Smooth muscle cell (in vitro differentiated cells): ENCODE measurements at regions not wholly inside any gene's neighbourhood (a gene's known extent, or its start where the extent isn't known, plus 50 kb on each side); places are given as distances from the start of the nearest gene placed in this dataset.

ENCODE experiments used
- DNase-seq: peaks from one replicate; lab custom pipeline; 2025; ENCODE audit not compliant: unreplicated experiment; lab: John Stamatoyannopoulos, UW
- H2AFZ ChIP-seq: fragments of 200-600 bp; sonication (generic); 2 replicates; pipeline ENCODE4 v1.6.0; 2016; ENCODE audit warnings: antibody characterized with exemption, low read depth, mild to moderate bottlenecking
- H3F3A ChIP-seq: fragments of 200-600 bp; sonication (generic); 2 replicates; pipeline ENCODE4 v1.6.0; 2017; ENCODE audit warnings: antibody characterized with exemption, low read depth
- H3K27ac ChIP-seq: fragments of 200-600 bp; sonication (generic); 2 replicates; pipeline ENCODE4 v1.5.1; 2016; ENCODE audit warnings: low read depth, mild to moderate bottlenecking
- H3K27me3 ChIP-seq: fragments of 200-600 bp; sonication (generic); 2 replicates; pipeline ENCODE4 v1.6.1; 2016; ENCODE audit warnings: low read depth, mild to moderate bottlenecking
- H3K36me3 ChIP-seq: fragments of 200-600 bp; sonication (generic); 2 replicates; pipeline ENCODE4 v1.5.1; 2016; ENCODE audit warnings: low read depth
- H3K4me1 ChIP-seq: fragments of 200-600 bp; sonication (generic); 2 replicates; pipeline ENCODE4 v1.5.1; 2016; ENCODE audit warnings: low read depth
- H3K4me2 ChIP-seq: fragments of 200-600 bp; sonication (generic); 2 replicates; pipeline ENCODE4 v1.6.0; 2016; ENCODE audit warnings: mild to moderate bottlenecking
- H3K4me3 ChIP-seq: fragments of 200-600 bp; sonication (generic); 2 replicates; pipeline ENCODE4 v1.5.1; 2016; ENCODE audit warnings: mild to moderate bottlenecking
- H3K79me2 ChIP-seq: fragments of 200-600 bp; sonication (generic); 2 replicates; pipeline ENCODE4 v1.6.0; 2016; ENCODE audit warnings: low read depth, mild to moderate bottlenecking
- H3K9ac ChIP-seq: fragments of 200-600 bp; sonication (generic); 2 replicates; pipeline ENCODE4 v1.6.0; 2016; ENCODE audit warnings: low read depth
- H3K9me3 ChIP-seq: fragments of 200-600 bp; sonication (generic); replicated peaks from 2 replicates; pipeline ENCODE4 v1.5.1; 2016; ENCODE audit warnings: low read depth
- H4K20me1 ChIP-seq: fragments of 200-600 bp; sonication (generic); 2 replicates; pipeline ENCODE4 v1.6.0; 2016; ENCODE audit warnings: low read depth
- CTCF ChIP-seq: fragments of 200-600 bp; sonication (generic); IDR thresholded peaks from 2 replicates; pipeline ENCODE4 v1.5.1; 2017; ENCODE audit warnings: borderline replicate concordance, mild to moderate bottlenecking, antibody characterized with exemption; ENCODE audit not compliant: insufficient read depth, poor library complexity, severe bottlenecking
- WGBS: methylation state at CpG from one replicate; pipeline ENCODE4 v1.1.7; 2016; ENCODE audit warnings: low lambda C conversion rate; 5-methylcytosine and 5-hydroxymethylcytosine counted together

DNA sequence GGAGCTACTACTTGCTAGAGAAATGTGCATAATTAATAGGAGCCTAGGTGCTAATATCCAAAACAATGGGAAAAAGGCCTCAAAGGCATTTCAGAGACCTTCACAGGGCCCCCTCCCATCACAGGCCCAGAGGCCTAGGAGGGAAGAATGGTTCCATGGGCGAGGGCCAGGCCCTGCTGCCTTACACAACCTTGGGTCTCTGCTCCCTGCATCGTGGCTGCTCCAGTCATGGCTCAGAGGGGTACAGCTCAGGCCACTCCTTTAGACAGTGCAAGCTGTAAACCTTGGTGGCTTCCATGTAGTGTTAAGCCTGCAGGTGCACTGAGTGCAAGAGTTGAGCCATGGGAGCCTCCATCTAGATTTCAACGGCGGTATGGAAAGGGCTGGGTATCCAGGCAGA lies 429.2 kb downstream of the FIGN start:
- no peak overlapping the region for H3K9ac ChIP-seq
- H3K4me1 ChIP-seq, result no peaks in the 10 kb centered on the region
- no peak for DNase-seq
- no peak for TF ChIP-seq CTCF
- H3K27me3 ChIP-seq, result no peaks in the 10 kb centered on the region
- no peak overlapping the region for H3K4me2 ChIP-seq
- 92% methylated on average over 4 of the region's 4 CpGs for WGBS
- no peak overlapping the region for H3K4me3 ChIP-seq
- H3K79me2 ChIP-seq, result no peaks in the 10 kb centered on the region
- H2AFZ ChIP-seq, result no peak overlapping the region
- no peaks in the 10 kb centered on the region for H4K20me1 ChIP-seq
- H3K36me3 ChIP-seq, result no peaks in the 10 kb centered on the region
- no peaks in the 10 kb centered on the region for H3F3A ChIP-seq
- H3K27ac ChIP-seq, result no peak overlapping the region
- no peaks in the 10 kb centered on the region for H3K9me3 ChIP-seq

- TF ChIP-seq CTCF, result no peak
- no peaks in the 10 kb centered on the region for H3K9me3 ChIP-seq
- H3K27ac ChIP-seq, result no peak overlapping the region
- DNase-seq, result no peak
- no peaks in the 10 kb centered on the region for H3K79me2 ChIP-seq
- no peak overlapping the region for H3K4me3 ChIP-seq
- no peaks in the 10 kb centered on the region for H3F3A ChIP-seq
- WGBS, result 100% methylated on average over 1 of the region's 1 CpG
- H2AFZ ChIP-seq, result no peak overlapping the region
- no peak overlapping the region for H3K9ac ChIP-seq
- no peaks in the 10 kb centered on the region for H3K4me1 ChIP-seq
- no peaks in the 10 kb centered on the region for H3K27me3 ChIP-seq
- no peak overlapping the region for H3K4me2 ChIP-seq
- H3K36me3 ChIP-seq, result no peaks in the 10 kb centered on the region
- H4K20me1 ChIP-seq, result no peaks in the 10 kb centered on the region
Observed at GRCh38 chr2:163302141-163302540, 433.7 kb downstream of the FIGN start.

DNA sequence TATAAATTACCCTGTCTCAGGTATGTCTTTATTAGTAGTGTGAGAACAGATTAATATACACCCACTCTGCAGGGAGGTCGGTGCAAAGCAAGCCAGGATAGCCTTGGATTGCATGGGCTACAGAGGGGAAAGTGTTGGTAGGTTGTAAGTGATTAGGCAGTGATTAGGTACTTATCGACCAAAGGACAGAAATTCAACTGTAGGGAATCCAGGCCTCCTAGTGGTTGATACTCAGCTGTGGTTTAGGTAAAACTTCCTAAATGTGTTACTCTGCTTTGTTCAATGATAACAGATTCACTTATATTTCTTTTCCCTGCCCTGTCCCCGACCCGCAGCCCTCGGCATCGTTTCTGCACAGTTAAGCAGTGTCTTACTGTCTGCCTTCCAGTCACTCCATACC lies 444.0 kb downstream of the FIGN start:
- no peak for TF ChIP-seq CTCF
- Histone ChIP-seq H3K36me3 (no peaks in the 10 kb centered on the region), H3K27me3 (no peaks in the 10 kb centered on the region), H3K4me3 (no peak overlapping the region), H3K9me3 (no peaks in the 10 kb centered on the region), H3K27ac (no peak overlapping the region), H3K4me2 (no peak overlapping the region), H2AFZ (no peak overlapping the region), H4K20me1 (no peaks in the 10 kb centered on the region), H3K9ac (no peak overlapping the region), H3F3A (no peaks in the 10 kb centered on the region), H3K4me1 (no peaks in the 10 kb centered on the region), H3K79me2 (no peaks in the 10 kb centered on the region)
- DNase-seq, result no peak
- 87% methylated on average over 6 of the region's 6 CpGs for WGBS

DNA sequence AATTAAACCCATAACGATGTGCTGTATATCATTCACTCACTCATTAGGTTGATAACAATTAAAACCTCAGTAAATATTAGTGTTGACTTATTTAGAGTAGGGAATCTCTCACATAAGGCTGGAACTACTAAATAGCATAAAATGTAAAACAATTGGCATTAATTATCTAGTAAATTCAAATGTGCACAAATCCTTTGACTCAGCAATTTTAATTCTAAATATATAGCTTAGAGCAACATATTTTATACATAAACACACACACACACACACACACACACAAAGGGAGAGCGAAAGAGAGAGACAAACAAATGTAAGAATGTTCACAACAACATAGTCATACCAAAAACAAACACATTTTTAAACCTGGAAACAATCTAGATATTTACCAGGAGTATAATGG lies 443.1 kb upstream of the KCNH7 start:
- Histone ChIP-seq H3K4me1 (no peaks in the 10 kb centered on the region), H3F3A (no peaks in the 10 kb centered on the region), H3K9ac (no peak overlapping the region), H3K4me3 (no peak overlapping the region), H3K9me3 (no peaks in the 10 kb centered on the region), H3K27ac (no peak overlapping the region), H3K27me3 (no peaks in the 10 kb centered on the region), H2AFZ (no peak overlapping the region), H3K36me3 (no peaks in the 10 kb centered on the region), H3K4me2 (no peak overlapping the region), H4K20me1 (no peaks in the 10 kb centered on the region), H3K79me2 (no peaks in the 10 kb centered on the region)
- no peak for TF ChIP-seq CTCF
- WGBS, result 79% methylated on average over 2 of the region's 2 CpGs
- no peak for DNase-seq
